HG03135 (cell line): ENCODE measurements at regions not wholly inside any gene's neighbourhood (a gene's known extent, or its start where the extent isn't known, plus 50 kb on each side); places are given as distances from the start of the nearest gene placed in this dataset.

Experiments used
- ATAC-seq: cut with Tn5 transposase; IDR thresholded peaks from one replicate; pipeline ENCODE4 v1.9.1; 2021; ENCODE audit warnings: mild to moderate bottlenecking, moderate library complexity; ENCODE audit not compliant: unreplicated experiment

DNA sequence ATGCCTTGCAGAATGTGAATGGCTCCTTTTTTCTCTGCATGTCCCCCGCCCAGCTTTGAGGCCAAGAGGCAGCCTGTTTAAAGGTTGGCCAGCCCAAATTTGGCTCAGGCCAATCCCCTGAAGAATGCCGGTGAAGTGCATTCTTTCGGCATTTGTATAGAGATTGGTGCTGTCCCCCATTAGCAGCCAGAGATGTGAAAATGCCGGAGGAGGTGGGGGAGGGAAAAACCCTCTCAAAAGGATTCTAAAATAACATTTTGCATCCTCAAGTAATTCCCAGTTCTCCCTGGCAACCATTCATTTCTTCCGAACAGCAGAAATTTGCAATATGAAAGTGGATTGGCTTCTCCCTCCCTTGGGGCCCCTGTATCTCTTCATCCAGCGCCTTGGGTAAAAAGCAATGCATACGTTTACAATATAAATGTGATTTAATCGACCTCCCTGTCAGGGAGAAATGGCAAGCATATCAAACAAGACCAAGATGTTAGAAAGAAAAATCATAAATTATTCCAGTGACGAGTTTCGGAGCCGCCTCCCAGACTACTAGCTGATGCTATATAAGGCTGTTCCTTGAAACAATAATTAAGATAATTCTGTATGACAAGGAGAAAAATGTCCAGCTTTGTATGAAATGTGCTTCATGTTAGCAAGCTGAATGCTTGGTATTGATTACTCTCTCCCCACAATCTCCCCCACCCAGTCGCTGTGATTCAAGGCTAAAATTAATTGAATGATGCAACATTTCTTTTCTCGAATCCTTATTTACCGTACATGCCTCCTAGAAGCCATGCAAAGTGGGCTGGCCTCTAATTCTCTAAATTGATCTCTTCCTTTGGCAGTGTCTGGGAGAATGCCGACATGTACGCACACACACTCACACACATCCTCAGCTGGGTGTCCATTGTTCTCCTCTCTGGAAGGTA, 323.7 kb downstream of the RPS24 start:
- ATAC-seq, result no peak

DNA sequence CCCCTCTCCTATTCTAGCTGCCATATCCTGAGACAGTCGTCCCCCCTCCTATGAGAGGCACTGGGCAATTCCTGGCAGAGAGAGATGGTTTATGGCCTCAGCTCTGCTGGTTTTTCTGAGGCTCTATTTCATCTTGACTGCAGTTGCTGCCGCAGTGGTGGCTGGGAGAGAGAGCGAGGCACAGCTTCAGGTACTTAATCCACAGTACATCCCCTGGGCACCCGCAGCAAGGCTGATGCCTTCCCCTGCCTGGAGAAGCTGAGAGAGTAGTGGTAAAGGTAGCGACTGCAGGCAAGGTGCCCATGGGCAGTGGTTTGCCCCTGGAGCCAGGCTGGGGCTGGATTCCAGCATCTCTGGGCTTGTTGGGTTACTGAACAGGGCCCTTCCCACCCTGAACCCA, 324.7 kb downstream of the RPS24 start:
- ATAC-seq, result no peak

DNA sequence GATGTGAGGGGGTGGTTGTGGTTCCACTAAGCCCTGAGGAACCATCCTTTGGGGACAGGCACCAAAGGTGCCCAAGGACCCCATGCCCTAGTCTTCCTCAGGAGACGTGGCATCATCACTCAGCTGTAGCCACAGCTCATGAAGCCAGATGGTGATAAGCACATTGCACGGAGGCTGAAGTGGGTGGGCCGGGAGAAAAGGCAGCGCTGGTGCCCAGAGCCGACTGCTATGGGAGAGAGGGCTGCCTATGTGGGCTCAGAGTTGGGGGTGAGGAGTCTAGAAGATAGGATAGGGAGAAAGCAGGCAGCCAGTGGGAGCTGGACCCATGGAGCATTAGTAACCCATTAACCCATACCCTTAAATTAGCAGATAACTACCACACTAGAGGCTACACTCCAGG, 325.3 kb downstream of the RPS24 start:
- ATAC-seq, result no peak

DNA sequence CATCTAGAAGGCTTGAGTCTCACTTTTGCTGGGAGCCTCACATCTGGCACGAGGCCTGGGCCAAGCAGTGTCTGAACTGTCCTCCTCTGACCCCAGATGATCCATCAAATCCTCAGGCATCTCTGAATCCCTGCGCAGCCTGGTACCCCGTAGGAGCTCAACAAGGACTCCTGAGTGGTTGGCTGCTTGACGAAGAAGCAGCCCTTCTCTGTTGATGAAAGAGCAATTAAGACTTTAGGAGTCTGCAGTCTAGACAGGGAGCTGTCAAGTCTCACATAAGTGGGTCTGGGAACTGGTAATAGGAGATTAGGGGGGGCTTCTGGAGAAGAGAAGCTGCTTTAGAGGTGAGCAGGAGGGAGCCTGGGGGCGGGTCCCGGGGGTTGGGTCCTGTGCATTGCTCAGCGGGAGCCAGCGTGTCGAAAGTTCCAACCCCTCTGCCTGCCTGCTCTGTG, 326.0 kb downstream of the RPS24 start:
- ATAC-seq, result no peak

DNA sequence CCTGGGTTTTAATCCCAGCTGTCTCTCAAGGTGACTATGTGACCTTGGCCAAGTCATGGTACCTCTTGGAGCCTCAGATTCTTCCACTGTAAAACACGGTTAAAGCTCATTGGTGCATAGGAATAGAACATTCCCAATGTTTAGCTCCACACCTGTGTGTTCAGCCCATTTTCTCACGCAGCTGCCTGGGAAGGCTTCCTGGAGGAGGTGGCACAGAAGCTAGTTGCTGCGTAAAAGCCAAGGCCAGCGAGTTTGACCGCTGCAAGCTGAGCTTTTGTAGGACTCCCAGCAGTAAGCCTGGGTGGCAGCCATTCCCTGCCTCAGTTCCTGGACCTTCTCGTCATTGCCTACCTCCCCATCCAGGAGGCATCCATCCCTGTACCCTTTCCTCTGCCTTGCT, 326.6 kb downstream of the RPS24 start:
- no peak for ATAC-seq

DNA sequence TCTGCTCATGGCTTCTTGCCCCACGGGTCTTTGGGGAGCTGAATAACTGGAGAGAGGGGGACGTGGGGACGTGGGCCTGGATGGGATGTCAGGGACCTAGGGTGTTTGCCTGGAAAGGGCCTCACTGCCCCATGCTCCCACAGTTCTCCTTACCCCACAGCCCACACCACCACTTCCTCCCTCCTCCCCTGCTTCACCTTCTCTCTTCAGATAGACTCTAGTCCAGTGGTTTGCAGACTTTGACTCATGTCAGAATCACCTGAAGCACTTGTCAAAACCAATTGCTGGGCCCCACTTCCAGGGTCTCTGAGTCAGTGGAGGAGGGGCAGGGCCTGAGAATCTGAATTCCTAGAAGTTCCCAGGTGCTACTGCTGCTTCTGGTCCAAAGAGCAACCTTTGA, 327.4 kb downstream of the RPS24 start:
- ATAC-seq, result no peak

DNA sequence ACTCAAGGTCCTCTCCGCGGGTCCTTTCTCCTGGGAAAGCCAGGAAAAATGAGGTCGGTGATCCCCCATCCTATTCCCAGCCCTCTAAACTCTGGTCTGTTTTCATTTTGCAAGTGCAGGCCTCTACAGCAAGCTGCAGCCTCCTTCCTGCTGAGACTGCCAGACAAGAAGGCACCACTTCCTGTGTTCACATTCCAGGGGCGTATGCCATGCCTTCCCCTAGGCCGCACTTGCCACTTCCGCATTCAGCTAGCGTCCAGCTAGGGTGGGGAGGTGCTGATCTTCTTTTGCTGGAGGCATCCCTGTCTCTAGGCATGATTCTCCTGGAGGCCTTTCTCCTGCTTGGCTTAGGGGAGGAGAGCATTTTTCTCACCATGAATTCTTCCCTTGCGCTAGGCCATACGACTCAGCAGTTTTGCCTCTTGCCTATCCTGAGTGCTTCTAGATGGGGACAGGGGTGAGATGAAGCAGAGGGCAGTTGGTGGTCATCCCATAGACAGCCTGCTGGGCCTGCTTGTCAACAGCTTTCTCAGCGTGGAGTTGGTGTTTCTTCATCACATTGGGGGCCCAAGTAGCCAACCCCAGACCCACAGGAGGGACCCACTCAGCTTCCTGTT, 328.9 kb downstream of the RPS24 start:
- no peak for ATAC-seq

DNA sequence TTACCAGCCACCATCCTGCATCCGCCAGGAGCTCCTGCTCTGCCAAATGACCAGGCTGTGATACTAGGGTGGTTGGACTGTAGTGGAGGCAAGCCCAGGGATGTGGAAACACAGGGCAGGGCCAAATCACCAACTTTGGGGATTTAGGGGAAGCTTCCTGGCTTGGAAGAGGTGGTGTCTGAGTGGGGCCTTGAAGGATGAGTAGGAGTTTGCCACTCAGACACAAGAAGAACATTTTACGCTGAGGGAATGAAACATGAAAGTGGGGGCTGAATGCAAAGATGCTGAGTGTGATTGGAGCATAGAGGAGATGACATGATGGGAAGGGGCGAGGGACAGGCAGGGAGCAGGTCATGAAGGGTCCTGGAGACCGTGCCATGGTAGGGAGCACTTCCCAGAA, 329.5 kb downstream of the RPS24 start:
- no peak for ATAC-seq

DNA sequence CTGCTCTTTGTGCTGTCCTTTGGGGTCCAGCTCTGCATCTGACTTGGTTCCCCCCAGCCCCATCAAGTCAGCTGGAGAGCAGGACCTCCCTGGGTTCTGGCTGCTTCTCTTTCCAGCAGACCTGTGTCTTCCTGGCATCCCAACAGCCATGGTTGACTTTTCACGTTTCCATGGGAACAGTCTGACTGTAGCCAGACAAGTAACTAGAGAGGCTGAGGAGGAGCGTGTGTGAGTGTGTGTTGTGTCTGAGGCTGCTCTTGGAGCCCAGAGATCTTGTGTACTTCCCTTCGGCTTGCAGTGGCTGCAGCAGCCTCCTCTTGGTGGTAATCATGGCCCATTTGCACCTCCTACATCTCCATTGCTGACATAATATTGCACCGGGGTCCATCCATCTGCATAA, 332.0 kb downstream of the RPS24 start:
- no peak for ATAC-seq

DNA sequence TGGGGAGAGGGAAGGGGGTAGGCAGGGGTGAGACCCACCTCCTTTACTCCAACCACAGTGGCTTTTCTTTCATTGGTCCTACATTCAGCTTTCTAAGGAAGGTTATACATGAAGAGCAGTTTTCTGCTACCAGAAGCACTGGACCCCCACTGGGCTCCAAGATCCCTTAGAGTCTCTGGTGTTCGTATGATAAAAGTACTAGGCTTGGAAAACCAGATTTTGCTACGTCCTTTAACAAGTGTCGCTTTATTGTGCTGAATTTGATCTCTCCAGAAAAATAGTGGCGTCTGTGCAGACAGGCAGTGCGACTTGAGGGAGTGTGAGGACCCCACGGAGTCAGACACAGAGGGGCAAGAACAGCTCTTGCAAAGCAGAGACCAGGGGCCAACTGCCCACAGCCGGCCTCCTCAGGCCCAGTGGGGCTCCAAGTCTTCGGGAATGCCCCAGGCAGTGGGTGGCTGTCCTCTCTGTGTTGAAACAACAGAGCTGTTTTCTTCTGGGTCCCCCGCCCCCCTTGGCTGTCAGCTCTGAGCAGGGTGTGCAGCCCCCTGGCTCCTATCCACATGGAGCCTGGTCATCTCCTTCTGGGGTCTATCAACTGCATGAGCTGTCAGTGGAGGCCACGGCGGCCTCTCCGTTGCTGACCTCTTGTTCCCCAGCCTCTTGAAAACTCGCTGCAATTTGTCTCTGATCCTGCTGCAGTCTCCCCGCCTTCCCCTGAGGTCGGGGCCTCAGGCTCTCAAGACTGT, 333.2 kb downstream of the RPS24 start:
- ATAC-seq, result no peak

DNA sequence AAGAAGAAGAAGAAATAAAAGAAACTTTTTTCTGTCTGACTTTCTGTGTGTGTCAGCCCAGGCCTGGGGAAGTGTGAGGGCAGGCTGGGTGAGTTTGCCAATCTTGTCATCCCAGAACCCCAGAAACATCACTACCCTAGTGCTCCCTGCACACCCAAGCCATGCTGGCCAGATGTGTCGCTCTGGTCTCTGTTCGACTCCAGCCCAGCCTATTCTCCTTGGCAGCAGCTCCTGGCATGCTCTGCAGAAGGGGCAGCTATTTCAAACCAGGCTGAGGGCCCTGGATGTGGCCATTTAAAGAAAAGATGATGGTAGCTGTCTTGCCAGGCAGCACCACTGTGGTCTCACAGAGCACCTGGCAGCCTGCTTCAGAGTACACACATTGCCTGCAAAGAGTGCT, 334.1 kb downstream of the RPS24 start:
- ATAC-seq, result no peak

DNA sequence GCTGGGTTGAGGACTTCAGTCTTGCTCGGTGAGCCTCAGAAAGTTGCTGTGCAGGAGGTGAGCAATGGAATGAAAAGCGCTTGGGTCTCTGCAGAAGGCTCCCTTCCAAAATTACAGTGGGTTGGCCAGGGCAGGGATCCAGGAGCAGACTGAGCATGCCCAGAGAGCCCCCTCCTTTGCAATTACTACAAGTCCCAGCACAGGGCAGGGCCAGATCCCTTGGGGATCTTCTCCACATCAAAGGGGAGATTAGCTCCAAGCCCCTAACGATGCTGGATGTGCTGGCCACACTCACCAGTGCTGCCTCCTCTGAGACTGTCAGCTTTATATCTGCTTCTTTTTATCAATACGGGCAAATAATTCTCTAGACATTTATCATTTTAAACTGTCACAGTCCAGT, 337.5 kb downstream of the RPS24 start:
- ATAC-seq, result no peak

DNA sequence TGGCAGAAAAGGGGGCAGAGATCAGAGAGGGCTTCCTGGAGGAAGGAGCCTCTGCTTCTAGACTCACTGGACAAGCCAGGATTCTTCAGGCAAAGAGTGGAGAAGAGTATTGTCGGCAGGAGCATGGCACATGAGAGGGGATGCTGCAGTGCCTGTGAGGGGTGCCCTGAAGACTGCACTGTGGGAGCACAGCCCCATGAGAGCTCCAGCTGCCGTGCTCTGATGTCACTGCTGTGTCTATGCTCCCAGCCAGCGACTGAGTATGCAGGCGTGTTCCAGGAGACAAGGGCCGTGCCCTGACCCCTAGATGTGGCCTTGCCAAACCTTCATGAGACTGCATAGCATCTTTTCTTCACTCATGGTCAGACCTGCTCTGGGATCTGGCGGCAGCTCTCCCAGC, 339.1 kb downstream of the RPS24 start:
- ATAC-seq, result no peak

DNA sequence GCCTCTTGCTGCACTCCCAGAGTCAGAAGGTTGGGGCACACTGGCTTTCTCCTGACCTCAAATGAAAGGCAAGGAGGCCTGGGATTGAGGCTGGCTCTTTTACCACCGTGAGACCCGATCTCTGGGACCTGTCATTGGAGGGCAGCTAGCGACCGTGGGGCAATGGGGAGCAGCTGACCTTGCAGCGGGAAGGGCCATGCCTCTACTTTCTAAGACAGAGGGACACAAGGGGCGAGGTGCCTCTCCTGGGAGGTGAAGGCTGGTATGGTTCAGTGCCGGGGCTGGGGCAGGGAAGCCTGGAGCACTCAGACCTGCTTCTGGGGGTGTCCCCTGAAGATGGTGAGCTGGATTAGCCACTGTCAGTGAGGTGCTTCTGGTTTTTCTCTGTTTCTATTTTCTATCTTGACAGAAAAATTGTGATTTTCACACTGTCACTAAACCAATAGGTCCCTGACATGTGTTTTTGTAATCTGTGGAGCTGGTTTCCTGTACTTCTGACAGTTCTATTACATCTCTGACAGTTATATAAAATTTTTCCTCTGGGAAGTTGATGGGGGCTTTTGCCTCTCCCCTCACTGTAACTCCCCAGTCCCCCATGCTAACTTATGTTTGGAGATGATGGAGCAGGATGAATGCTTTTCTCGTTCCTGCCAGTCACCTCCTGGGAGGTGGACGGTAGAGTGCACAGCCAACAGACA, 340.8 kb downstream of the RPS24 start:
- ATAC-seq, result no peak

DNA sequence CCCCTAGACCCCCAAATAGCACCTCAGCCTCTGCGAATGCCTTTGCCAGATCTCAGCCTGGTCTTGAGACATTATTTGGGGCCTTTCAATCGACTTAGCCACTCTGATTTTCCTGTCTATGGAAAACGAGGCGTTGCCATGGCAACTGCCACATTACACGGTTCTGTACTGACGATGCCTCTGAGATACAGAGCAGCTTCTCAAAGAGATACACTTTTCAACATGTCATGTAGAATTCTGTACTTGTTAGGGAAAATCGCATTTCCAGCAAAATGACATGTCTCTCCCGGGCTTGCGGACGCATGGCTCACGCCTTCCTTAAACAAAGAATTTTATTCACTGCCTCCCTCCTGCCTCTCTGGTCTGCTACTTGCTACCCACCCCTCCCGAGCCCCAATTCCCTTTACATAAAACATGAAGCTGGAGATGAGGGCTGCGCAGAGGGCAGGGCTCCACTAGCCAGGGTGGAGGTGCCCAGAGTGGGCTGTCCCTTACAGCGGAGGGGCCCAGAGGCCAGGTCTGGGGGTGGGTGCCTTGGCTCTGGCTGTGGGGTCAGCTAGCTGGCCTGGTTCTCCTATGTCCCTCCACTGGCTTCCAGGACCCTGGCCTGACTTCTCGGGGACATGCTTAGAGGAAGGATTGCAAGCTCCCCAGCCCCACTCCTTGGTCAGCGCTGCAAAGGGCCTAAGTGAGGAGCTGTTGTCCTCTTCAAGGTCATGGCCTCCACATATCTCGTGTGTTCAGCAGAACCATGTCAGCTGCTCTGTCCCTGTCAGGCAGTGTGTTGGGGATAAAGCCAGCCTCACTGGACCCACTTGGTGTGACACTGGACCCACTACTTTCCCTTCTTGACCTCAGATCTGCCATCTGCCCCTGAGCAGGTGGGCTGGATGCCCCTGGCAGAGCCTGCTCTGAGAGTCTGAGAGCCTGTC, 342.5 kb downstream of the RPS24 start:
- no peak for ATAC-seq

DNA sequence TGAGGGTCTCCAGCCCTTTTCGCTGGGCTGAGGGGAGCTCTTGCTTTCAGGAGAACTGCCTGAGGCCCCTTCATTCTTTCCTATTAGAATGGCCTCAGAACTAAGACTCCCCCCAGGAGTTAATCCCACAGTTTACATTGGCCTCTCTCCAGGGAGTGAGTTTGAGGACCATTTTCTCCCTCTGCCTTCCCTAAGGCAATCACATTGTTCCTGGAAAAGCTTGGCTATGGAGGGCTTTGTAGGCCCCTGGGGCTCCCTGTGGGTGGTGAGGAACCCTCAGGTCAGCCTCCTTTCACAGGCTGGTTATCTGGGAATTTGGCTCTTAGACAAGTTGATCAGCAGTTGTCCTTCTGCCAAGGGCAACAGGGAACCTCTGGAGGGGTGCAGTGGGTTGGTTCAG, 343.7 kb downstream of the RPS24 start:
- ATAC-seq, result no peak

DNA sequence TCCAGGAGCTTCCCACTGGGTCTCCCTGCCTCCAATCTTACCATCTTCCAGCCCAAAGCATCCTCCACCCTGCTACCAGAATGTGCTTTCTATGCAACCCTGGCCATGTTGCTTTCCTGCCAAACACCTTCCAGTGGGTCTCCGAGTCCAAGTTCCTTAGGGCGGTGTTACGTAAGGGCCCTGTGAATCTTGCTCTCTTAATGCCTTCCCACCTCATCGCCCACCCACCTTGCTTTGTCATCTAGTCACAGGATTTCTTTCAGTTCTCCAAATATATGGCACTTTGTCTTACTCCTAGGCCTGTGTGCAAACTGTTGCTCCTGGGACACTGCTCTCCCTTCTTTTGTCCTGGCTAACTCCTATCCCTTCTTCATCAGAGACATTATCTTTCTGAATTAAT, 344.5 kb downstream of the RPS24 start:
- ATAC-seq, result no peak

DNA sequence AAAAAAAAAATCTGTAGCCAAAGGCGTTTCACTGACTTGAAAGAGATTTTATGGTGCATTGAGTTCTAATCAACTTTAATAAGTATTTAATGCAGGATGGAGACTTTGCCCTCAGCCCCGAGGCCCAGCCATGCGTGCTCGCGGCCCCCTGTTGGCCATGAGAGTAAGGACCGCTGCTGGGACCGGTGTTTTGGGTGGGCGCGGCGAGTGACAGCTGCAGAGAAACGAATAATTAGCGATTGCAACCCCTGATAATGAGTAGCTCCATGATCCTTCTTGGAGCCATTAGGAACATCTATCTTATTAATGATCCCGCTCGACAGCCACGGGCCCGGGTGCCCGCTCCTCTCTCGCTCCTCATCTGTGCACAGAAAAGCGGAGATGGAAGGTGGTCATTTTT, 347.4 kb downstream of the RPS24 start:
- ATAC-seq, result no peak

DNA sequence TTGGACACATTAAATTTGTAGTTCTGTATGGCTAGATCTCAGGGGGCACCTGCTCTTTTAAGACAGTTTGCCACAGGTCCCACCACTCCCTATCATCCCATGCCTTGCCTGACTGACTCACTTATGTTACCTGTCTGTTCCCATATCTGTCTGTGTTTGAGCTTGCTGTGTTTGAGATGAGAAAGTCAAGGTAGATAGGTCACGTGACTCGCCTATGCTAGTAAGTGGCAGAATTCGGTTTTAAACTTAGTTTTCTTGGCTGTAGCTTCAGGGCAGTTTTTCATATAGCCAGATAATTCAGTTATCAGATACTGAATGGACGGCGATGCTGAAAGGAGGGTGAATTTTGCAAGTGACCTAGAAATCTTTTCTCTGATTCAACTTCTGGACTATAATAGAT, 348.4 kb downstream of the RPS24 start:
- no peak for ATAC-seq

DNA sequence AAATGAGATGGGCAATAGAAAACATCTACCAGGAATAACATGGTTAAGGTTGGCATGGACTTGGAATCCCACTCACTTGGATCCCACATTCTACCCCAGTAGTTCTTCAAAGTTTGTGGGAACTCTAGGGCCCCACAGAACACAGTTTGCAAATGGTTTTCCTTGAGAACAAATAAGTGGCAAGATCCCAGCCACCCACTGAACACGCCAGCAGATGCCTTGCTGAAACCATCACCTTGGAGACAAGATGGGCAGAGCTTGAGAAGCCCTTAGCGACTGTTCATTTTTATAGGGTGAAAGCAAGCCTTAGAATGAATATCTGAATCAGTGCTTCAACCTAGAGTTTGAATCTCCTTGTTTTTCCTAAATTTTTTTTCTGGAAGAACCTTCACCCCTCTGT, 349.1 kb downstream of the RPS24 start:
- ATAC-seq, result no peak
